HG02870 (cell line): ENCODE measurements at regions not wholly inside any gene's neighbourhood (a gene's known extent, or its start where the extent isn't known, plus 50 kb on each side); places are given as distances from the start of the nearest gene placed in this dataset.

Experiments used
- ATAC-seq: cut with Tn5 transposase; IDR thresholded peaks from one replicate; pipeline ENCODE4 v1.9.1; 2021; ENCODE audit warnings: mild to moderate bottlenecking, moderate library complexity; ENCODE audit not compliant: unreplicated experiment

DNA sequence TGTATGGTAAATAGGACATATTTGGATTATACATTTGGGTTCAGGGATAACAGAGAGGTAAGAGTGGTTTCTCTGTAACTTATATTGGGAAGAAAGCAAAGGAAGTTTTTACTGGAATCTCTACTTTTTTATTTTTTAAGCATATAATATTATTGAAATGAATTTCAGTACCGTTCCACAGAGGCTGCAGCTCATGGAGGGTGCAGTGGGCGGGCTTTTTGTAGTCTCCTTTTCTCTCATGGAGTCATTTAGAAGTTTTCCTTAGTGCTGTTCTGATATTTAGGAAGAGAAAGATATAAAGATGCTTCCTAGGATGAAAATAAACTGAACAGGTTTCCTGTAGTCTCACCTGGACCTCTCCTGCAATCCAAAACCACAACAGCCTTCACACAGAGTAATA, 1153.3 kb upstream of the TMEFF2 start:
- no peak for ATAC-seq

DNA sequence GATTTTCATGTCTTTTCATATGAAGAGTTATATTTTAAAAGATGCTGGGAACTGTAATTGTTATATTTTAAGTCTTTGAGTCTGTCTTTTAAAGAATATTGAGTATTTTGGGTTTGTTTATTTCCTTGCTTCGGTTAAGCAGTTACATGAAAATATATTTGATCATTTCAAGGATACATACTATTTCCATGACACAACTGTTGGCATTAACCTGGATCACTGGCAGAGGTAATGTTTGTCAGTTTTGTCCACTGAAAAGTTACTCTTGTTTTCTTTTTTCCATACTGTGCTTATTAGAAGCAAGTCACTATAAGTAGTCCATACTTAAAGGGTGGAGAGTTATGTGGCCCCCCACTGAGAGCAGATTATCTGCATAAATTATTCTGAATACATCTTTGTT, 1142.0 kb upstream of the TMEFF2 start:
- ATAC-seq: no peak

DNA sequence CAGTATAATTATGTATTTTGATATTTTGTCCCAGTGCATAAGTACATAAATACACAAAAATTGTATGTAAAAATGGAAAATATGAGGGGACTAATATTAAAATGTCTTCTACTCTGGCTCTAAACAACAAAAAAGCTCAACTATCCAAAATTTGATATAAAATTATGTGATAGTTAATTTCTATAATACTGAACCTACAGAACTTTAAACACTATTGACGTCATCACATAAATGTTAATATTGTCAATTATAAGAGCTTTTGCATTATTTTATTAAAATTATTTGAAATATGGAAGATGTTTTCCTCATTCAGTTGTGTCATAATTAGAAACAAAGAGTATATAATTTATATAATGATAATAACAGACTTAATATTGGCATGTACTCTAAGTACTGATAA, 1139.7 kb upstream of the TMEFF2 start:
- ATAC-seq: no peak

DNA sequence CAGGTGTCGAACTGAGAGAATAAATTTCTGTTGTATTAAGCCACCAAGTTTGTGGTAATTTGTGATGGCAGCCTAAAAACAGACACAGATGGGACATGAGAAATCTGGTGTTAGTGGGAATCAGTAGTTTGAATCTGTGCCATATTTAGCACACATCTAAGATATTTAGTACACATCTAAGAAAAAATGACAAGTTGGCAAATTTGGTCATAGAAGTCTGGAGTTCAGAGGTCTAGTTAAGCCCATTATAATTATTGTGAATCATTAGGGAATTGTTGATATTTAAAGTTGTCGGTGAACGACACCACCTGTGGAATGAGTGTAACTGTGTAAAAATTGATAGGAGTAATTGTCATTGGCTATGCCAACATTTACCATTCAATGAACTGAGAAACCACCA, 1138.8 kb upstream of the TMEFF2 start:
- no peak for ATAC-seq

DNA sequence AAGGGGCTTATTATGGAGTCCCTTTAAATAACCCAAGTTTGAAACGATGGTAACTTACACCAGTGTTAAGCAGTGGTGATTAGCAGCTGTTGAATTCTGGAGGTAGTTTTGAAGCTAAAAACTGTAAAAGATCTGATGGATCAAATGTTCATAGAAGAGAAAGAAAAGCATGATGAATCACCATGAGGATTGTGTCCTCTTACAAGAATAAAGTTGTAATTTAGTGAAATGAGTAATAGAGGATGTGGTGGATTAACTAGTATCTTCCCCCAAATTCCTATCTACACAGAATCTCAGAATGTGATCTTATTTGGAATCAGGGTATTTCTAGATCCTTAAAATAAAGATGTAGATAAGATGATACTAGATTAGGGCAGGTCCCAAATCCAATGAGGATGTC, 1138.2 kb upstream of the TMEFF2 start:
- ATAC-seq: no peak

DNA sequence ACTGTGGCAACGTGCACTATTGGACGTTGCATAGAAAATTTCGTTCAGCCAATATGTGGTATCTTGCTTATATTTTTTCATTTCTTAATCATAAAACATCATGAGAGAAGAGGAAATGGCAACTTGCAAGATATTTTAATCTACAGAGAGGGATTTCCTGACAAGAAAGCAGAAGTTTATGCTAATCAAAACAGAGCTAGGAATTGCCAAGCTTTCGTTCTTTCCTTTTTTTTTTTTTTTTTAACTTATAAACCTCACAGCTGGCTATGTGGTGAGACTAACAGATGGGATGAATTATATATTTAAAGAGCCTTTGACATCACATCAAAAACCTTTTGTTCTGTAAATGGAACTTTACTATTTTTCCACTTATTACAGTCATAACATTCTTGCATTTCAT, 1136.9 kb upstream of the TMEFF2 start:
- no peak for ATAC-seq

DNA sequence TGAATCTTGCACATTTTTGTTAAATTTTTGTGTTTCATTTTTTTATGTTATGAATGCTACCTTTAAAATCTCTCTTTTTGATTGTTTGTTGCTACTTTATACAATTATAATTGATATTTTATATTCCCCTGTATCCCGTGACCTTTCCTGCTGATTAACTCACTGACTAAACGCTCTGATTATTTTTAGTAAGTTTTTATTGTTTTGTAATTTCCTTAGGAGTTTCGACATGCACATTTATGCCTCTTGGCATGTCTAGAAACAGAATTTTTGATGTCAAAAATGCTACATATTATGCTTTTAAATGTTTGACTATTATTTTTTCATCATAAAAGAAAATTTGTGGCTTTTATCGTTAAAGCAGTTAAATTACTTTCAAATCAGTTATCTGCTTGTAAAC, 1131.6 kb upstream of the TMEFF2 start:
- ATAC-seq: no peak

DNA sequence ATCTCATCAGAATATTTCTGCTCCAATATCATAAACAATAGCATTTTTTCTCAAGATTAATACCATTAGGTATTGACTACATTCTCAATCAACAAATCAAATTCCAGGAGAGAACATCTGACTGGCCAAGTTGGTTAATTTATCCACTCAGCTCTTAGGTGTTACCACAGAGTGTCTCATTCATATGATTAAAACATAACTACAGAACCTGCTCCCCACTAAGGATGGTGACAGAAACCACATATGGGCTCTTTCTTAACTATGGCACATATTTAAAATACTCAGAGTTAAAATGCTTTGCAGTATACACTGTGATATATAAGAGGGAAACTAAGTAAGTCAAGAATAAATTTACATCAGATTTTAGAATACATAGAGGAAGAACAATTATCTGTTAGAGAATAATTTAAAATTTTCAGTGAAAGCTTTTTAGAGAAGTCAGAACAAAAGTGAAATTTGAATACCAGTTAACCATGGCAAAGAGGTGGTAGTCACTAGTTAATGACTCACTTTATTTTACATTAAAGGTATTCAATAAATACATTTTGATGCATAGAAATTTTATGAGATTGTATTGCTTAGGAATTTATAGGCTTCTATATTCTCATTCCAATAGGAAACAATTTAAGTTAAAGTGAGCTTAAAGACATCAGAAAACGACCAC, 1120.8 kb upstream of the TMEFF2 start:
- no peak for ATAC-seq

DNA sequence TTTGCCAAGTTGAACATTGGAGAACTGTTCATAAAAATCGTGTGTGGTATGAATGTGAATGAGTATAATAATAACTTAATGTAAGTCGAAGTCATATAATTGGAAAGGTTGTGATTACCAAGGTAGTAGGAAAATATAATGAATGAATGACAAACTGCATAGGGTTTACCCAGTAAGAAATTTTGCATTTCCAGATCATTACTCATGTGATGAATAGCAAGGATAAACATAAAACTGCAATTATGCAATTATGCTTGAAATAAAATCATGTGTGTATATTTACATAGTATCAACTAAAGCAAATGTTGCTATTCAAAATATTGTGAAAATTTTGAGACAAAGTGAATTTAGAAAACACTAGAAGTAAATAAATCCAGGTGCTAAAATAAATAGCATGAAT, 1108.7 kb upstream of the TMEFF2 start:
- ATAC-seq: no peak

DNA sequence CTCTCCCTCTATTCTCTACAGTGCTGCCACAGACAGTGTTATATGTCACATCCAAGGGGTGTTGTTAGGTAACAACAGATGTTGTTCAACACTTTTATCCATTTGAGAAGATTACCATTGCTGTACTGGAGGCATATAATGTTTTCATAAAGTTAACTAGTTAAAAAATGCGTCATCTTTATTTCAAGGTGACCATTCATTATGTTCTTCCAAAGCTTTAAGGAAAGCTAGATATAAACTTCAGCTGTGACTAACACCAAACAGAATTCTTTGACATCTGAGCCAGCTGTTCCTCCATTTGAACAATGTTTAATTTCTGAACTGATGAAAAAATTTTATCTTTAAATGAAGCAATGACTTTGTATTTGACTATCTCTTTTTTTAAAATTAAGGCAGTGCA, 1099.6 kb upstream of the TMEFF2 start:
- ATAC-seq: no peak

DNA sequence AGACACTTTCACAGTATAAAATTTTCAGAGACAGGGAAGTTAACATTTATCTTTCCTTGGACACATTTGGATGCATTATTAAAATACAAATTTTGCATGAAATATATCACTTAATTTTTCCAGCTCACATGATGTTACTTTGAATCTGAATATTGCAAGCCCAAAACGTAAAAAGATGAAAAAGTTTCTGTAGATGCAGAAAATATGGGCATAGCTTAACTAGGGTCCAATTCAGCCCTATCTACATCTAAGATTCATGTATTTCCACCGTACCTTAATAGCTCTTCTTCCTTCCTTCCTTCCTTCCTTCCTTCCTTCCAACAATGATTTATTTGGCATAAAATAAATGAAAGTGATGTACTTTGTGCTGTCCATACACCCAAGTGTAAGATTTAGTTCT, 1084.6 kb upstream of the TMEFF2 start:
- no peak for ATAC-seq

DNA sequence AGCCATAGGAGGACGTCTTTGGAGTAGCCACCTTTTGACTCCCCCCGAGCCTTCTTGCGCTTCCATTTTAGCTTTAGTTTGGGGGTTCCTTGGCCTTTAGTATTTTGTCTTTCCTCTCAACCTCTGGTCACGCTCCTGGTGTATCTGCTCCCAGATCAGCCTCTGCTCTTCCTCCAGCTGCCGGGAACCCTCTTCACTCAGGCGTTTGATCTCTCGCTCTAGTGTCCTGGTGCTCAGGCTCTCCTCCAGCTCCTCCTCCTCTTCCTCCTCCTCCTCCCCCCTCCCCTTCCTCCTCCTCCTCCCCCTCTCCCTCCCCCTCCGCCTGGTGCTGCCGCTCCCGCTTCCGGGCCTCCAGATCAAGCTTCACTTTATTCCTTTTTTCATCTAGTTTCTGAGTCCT, 1082.3 kb upstream of the TMEFF2 start:
- no peak for ATAC-seq

DNA sequence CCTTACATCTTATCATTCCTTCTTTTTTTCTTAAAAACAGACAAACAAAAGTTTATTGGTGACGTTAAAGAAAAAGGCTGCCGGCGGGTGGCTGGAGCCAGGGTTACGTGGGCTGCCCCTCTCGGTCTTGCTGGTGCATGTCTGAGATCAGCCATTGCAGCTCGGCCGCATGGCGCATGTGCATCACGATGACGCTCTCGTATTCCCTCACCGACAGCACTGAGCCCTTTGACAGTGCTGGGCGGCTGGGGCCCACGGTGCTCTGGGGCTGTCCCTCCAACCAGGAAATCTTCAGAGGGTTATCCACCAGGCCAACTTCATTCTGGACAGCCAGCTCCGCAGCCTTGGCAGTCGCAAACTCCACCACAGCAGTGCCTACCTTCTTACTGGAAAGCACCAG, 1081.8 kb upstream of the TMEFF2 start:
- ATAC-seq: no peak

DNA sequence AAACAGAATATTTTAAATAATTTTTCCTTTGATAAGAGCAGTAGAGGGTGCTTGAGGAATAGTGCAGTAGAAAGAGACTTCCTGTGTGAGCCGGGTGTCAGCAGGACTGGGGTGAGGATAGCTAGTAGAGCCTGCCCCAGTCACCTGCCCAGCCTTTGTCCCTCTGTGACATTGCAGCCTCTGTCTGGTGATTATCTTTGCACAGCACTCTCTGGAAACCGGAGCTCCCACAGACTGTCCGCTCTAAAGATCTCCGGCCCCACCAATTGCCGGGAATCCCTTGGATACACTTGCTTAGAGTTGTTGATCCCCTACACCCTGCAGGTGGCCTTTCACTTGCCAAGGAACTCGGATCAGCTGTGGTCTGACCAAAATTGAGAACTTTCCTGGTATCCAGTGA, 1081.3 kb upstream of the TMEFF2 start:
- ATAC-seq: no peak

DNA sequence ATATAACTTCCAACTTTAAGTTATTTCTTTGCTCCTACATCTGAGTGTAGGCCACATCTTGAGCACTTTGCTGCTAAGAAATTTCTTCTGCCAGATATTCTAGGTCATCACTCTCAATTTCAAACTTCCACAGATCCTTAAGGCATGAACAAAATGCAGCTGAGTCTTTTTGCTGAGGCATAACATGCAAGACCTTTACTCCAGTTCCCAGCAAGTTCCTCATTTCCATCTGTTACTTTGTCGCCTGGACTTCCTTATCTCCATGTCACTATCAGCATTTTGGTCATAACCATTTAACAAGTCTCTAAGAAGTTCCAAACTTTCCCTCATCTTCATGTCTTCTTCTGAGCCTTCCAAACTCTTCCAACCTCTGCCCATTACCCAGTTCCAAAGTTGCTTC, 1077.3 kb upstream of the TMEFF2 start:
- ATAC-seq: no peak

DNA sequence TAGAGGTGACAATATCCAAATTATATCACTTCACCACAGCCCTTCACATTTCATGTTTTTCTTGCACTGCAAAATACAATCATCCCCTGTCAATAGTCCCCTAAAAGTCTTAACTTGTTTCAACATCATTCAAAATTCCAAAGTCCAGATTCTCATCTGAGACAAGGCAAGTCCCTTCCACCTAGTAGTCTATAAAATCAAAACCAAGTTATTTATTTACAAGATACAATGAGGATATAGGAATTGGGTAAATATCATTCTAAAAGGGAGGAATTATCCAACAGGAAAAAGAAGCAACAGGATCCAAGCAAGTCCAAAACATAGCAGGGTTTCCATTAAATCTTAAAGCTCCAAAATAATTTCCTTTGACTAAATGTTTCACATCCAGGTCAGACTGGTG, 1076.1 kb upstream of the TMEFF2 start:
- no peak for ATAC-seq

DNA sequence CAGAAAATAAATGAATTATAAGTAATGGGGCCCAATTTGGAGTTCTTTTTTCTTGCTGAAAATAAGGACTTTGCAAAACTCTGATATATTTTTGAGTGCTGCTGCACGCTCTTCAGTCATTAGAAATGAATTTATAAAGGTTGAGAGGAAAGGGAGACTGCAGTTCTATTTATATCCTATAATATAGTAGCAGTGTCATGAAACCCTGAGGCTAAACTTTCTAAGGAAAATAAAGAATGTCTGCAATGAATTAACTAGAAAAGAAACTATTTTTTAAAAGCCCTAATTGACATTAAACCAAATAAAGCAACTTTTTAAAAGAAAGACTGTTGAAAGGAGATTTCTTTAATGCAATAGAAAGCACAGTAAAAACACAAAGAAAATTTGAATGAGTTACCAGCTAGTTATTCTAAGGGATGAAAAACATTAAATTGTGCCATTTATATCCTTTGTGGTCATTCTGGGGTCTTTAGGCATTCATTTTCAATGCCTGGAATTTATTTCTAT, 1072.8 kb upstream of the TMEFF2 start:
- no peak for ATAC-seq

DNA sequence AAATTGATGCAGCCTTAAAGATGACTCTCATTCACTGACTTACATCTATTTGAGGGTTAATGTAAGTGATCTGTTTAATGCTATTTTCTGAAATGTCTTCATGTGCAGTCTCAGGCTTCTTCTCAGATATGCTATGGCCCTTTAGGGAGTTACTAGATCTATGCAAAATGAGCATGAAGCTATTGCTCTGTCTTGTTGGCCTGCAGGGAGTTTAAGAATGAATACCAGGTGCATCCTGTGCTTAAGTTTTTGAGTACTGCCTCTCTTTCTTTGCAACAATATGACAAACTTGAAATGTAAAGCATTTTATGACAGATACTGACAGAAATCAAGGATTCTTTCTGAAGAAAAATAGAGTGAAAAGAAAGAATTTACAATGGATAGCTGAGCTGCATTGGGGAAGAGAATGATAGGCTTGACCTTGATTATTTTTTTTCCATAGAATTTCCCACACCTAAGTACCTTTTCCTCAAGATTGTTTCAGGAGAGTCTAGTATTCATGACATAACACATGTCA, 1058.3 kb upstream of the TMEFF2 start:
- no peak for ATAC-seq

DNA sequence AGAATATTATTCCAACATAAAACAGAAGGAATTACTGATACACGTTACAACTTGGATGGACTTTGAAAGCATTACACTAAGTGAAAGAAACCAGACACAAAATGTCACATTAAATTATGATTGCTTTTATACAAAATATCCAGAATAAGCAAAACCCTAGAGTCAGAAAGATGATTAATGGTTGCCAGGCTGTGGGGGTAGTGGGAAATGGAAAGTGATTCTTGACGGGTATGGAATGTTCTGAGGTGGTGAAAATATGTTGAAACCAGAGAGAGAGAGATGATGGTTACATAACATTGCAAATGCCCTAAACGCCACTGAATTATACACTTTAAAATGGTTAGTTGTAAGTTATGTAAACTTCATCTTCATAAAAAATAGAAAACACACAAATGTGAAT, 1057.2 kb upstream of the TMEFF2 start:
- no peak for ATAC-seq

DNA sequence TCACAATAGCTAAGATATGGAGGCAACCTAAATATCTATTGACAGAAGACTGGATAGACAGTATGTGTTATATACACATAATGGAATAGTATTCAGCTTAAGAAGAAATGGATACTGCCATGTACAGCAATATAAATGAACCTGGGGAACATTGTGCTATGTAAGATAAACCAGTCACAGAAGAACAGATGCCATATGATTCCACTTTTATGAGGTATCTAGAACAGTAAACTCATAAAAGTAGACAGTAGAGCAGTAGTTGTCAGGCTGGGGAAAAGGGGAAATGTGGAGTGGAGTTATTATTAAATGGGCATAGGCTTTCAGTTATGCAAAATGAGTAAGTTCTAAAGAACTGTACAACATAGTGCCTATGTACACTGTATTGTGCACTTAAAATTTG, 1055.7 kb upstream of the TMEFF2 start:
- no peak for ATAC-seq

DNA sequence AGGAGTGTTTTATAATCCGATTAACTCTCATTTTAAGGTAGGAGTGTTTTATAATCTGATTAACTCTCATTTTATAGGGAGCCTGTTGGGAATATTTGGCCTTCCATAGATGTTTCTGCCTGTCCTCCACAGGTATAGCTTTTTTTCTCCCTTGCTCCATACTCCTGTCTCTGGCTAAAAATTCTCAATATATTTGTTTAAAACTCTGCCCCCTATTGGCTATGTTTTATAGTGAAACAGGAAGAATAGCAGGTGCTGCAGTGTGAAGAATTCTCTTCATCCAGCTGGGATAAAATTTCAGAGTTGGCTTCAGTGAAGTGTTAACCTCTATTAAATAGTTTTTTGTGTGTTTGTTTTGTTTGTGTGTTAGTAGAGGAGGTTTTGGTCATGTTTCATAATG, 1046.0 kb upstream of the TMEFF2 start:
- peak; percentile 67 for ATAC-seq

DNA sequence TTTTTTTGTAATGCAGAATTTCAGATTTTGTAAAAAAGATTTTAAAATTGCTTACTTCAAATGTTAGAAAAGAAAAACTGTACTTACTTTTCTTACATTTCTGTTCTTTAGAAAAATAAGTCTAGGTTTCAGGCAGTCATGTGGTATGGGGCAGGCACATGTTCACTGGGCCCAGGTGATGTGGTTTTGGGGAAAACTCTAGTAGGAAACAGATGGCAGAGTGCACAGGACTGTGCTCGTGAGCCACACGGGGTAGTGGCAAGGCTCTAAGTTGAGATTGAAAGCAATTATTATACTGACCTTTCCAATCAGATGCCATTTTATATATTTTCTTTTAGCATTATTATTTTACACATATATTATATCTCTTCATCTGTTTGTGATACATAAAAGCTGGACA, 1036.9 kb upstream of the TMEFF2 start:
- ATAC-seq: no peak

DNA sequence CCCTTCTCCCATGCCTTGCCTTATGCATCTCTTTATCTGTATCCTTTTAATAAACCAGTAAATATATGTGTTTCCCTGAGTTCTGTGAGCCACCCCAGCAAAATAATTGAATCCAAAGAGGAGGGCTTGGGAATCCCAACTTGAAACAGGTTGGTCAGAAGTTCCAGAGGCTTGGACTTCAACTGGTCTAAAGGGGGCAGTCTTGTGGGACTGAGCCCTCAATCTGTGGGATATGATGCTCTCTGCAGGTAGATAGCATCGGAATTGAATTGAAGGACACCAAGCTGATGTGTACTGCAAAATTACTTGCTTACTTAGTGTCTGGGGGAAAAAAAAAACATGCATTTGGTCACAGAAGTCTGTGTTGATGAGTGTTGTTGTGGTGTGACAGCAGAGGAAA, 1033.5 kb upstream of the TMEFF2 start:
- no peak for ATAC-seq
